ENCODE measurements at regions not wholly inside any gene's neighbourhood (a gene's known extent, or its start where the extent isn't known, plus 50 kb on each side); places are given as distances from the start of the nearest gene placed in this dataset.

- no peak for DNase-seq (ENCODE audit: low read depth)
- no peak for TF ChIP-seq CTCF (IDR thresholded peaks at IDR 0.05; ENCODE audit: insufficient read depth, low read depth, low read length, missing control alignments)
- H3K4me3 ChIP-seq (ENCODE audit: low read depth, low read length), result no peak overlapping the region
Observed at GRCh38 chr13:31036731-31037695, 104.6 kb downstream of the TEX26 start.

GRCh38 chr13:31035185-31035965, 102.9 kb downstream of the TEX26 start:
- no peak for TF ChIP-seq CTCF (IDR thresholded peaks at IDR 0.05; ENCODE audit: insufficient read depth, low read depth, low read length, missing control alignments)
- H3K4me3 ChIP-seq (ENCODE audit: low read depth, low read length), result no peak overlapping the region
- DNase-seq (ENCODE audit: low read depth), result no peak

GRCh38 chr13:31032528-31033113, 100.2 kb downstream of the TEX26 start:
- TF ChIP-seq CTCF (IDR thresholded peaks at IDR 0.05; ENCODE audit: insufficient read depth, low read depth, low read length, missing control alignments), result no peak
- H3K4me3 ChIP-seq (ENCODE audit: low read depth, low read length), result no peak overlapping the region
- DNase-seq (ENCODE audit: low read depth), result no peak

GRCh38 chr13:31031482-31031881, 99.0 kb downstream of the TEX26 start:
- TF ChIP-seq CTCF (IDR thresholded peaks at IDR 0.05; ENCODE audit: insufficient read depth, low read depth, low read length, missing control alignments), result no peak
- H3K4me3 ChIP-seq (ENCODE audit: low read depth, low read length), result no peak overlapping the region
- DNase-seq (ENCODE audit: low read depth), result no peak

- no peak overlapping the region for H3K4me3 ChIP-seq (ENCODE audit: low read depth, low read length)
- no peak for DNase-seq (ENCODE audit: low read depth)
- TF ChIP-seq CTCF (IDR thresholded peaks at IDR 0.05; ENCODE audit: insufficient read depth, low read depth, low read length, missing control alignments), result no peak
Observed at GRCh38 chr13:31029102-31029501, 96.6 kb downstream of the TEX26 start.

GRCh38 chr13:31027136-31027535, 94.7 kb downstream of the TEX26 start:
- no peak for TF ChIP-seq CTCF (IDR thresholded peaks at IDR 0.05; ENCODE audit: insufficient read depth, low read depth, low read length, missing control alignments)
- DNase-seq (ENCODE audit: low read depth), result no peak
- H3K4me3 ChIP-seq (ENCODE audit: low read depth, low read length), result no peak overlapping the region

All from GM12865 (cell line).